ENCODE measurements at regions not wholly inside any gene's neighbourhood (a gene's known extent, or its start where the extent isn't known, plus 50 kb on each side); places are given as distances from the start of the nearest gene placed in this dataset.

GRCh38 chr4:149931431-149931830, 115.8 kb upstream of the IQCM start:
- DNase-seq: no peak

DNA sequence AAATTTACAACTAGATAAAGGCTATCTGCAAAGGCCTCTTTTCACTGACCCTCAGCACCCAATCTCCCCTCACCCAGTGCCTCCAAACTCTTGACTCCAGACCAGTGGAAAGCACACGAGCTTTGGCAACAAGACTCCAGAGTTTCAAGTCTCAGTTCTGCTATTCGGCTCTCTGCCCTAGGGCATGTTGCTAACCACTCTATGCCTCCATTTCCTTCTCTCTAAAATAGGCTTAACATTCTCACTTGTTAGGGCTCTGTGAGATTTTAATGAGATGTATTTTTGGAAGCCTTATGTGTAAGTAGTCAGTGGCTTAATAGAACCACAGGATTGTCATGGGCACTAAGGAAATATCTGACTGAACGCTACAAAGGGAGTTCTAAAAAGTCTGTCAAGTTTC, 116.5 kb upstream of the IQCM start:
- no peak for DNase-seq

DNA sequence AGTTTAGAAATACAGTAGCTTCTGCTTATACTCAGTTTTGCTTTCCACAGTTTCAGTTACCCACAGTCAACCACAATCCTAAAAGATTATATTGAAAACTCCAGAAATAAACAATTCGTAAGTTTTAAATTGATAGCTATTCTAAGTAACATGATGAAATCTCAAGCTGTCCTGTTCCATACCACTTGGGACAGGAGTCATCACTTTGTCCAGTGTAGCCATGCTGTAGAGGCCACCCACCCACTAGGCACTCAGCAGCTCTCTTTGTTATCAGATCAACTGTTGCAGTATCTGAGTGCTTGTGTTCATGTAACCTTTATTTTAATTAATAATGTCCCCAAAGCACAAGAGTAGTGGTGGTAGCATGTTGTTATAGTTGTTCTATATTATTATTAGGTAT, 117.5 kb upstream of the IQCM start:
- DNase-seq: no peak

- DNase-seq: no peak
Measured at GRCh38 chr4:149933883-149934282, 118.2 kb upstream of the IQCM start.

GRCh38 chr4:149949381-149949780, 128.9 kb upstream of the DCLK2 start:
- DNase-seq: no peak

GRCh38 chr4:149951152-149951900, 126.9 kb upstream of the DCLK2 start:
- DNase-seq: no peak

DNA sequence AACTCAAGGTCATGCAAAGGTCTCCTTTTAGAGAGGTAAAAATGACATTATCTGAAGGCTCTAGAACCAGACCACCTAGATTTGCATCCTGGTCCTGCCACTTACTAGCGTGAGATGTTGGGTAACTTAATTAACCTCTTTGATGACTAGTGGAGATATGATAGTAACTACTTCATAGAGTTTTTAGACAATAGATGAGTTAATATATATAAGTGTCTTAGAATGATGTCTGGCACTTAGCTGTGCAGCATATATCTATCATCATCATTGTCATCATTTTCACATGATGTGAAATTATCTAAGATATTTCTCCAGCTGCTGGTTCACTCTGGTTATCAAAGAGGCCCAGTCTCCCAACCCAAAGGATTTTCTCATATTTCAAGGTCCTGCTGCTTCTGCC, 126.1 kb upstream of the DCLK2 start:
- no peak for DNase-seq

- DNase-seq: no peak
Measured at GRCh38 chr4:149952716-149953115, 125.5 kb upstream of the DCLK2 start.

DNA sequence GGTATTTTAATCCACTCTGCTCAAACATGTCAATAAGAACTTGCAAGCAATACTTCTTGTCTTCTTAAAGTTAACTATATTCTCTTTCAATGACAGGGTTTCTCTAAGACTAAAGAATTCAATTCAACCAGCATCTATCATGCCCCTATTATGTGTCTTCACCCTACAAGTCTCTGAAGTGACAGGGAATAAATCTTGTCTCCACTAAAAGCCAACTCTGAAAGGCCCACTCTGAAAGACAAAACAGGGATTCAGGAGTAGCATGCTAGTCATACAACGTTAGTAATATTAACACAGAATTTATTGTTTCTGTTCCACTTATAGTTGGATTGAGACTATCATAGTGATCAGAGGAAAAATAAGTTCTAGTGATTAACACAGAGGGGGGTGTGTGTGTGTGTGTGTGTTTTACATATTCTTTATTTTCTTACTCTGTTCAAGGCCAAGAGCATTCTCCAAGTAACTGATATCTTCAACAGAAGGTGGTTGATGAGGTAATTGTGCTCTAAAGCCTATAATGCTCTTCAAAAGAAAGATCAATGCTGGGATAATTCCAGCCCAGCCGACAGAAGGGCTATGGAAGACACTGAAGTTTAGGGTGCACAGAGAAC, 122.4 kb upstream of the DCLK2 start:
- DNase-seq: no peak

DNA sequence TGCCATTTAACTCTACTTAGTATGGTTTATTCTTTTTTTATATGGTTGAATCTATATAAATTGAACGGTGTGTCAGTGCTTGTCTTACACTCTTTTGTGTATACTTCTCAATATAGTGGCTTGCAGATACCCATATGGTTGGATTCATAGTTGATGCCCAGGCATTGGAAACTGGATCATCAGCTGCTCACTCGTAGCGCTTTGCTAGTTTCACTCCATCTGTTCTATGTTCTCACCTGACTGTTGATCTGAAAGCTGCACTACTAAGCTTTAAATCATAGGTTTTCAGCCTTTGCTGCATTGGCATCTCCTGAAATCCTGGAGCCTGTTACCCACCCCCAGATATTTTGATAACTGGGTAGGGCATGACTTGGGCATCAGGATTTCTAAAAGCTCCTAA, 121.6 kb upstream of the DCLK2 start:
- no peak for DNase-seq

DNA sequence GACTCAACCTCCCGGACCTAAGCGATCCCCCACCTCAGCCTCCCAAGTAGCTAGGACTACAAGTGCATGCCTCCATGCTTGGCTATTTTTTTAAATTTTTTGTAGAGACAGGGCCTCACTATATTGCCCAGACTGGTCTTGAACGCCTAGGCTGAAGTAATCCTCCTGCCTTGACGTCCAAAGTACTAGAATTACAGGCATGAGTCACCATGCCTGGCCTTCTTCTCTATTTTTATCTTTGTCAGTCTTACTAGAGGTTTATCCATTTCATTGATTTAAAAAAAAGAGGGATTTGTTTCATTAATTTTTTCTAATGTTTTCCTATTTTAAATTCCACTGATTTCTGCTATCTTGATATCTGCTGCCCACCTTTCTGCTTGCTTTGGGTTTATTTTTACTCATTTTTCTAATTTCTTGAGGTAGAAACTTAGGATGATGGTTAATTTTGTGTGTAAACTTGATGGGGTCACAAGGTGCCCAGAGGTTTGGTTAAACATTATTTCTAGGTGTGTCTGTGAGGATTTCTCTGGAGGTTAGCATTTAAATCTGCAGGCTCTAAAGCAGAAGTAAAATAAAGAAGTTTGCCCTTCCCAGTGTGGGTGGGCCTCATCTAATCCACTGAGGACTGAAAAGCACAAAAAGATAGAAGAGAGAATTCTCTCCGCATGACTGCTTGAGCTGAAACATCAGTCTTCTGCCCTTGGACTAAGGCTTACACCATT, 116.2 kb upstream of the DCLK2 start:
- DNase-seq: peak; percentile 13 to 47 (median 16)

DNA sequence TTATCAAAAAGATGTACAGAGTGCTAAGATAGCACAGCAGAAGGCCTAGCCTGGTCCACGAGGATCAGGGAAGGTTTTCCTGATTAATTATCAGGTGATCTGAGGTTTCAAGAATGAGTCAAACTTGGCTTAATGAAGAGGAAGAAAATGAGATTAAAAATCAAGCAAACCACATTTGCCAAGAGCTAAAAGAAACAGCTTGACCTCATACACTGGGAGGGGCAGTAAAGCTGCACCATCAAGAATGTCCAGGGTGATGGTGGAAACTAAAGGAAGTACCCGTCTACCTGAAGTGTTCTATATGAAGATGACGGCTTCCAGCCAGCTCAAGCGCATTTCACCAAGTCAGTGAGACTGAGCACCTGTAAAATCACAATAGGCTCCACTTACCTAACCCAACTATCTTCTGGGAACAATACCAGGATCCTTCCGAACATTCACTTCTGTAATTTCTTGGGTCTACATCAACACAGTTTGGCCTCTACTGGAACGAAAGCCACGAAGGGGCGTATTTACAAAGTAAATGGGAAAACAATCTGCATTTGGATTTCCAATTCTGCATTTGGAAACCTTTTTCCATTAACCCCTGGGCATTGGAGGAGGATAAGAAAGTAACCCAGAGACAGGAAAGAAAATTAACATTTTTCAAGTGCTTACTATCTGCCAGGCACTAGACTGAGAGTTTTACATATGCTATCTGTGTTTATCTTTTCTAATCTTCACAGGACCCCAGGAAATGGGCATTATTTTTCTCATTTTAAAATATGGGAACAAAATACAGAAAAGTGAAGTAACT, 114.0 kb upstream of the DCLK2 start:
- DNase-seq: no peak

DNA sequence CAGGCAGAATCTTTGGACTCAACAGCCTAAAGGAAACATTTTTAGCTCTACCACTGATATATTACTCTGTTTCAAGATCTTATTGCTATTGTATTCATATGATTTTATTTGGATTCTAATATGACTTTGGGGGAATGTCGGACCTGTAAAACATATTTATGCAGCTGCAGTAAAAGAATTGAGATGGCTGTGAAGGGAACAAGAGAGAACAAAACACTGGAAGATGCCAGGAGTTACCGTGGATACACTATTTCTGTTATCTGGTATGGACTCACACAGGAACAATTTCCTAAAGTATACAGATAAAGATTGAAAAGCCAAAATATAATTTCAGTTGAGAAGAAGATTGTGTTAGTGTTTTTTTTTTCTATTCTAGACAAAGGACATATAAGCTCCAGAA, 113.0 kb upstream of the DCLK2 start:
- no peak for DNase-seq

GRCh38 chr4:149972407-149972806, 105.8 kb upstream of the DCLK2 start:
- DNase-seq: no peak

GRCh38 chr4:149973181-149973580, 105.1 kb upstream of the DCLK2 start:
- DNase-seq: no peak

DNA sequence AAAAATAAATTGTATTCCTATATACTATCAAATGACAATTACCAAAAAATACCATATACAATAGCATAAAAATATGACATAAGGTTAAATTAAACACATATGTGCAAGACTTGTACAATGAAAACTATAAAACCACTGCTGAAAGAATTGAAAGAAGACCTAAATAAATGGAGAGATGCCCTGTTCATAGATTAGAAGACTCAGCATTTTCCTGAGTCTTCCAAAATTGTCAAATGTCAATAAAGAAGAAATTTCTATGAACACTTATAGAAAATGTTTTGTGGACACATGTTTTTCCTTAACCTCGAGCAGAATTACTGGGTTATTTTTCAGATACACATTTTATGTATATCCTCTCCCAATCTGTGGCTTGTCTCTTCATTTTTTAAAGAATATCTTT, 103.1 kb upstream of the DCLK2 start:
- no peak for DNase-seq

DNA sequence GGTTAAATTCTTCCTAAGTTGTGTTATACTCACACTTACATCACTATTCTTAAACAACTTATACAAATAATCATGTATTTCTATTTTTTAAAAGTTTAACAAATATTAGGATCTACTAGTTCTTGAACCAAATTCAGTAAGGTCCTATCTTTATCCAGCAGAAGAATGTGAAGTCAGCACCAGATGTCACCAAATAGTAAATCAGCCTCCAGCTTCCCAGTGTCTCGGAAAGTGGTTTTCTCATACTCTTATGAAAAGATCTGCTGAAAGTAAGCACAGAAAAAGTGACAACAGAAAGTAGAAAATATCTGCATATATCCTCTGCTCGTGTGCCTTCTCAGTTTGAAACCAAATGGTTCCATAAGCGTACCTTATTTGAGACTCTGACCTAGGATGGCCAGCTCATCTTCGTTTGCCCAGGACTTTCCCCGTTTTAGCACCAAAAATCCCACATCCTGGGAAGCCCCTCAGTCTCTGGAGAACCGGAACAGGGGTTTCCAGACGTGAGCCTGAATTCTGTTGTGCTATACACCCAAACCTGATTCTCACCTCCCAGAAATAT, 98.0 kb upstream of the DCLK2 start:
- DNase-seq: no peak

DNA sequence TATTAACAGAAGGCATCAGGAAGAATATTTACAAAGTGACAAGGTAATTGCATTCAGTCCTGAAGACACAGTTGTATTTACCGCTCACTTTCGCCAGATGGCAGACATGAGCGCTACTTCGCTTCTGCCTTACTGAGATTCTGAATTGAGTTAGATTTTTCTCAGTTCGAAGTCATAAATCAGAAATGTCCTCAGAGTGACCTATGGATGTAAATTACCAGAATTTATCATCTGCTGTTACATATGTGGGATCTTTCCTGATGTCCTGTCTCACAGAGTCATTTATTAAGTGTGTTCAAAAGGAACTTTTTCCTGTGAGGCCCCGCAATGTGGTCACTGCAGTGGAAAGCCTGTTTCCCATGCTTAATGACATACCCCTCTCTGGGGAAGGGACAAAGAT, 97.3 kb upstream of the DCLK2 start:
- DNase-seq: peak; percentile 53 to 68 (median 58)

- no peak for DNase-seq
Measured at GRCh38 chr4:149983401-149983800, 94.8 kb upstream of the DCLK2 start.

GRCh38 chr4:149983931-149984330, 94.3 kb upstream of the DCLK2 start:
- DNase-seq: no peak

- DNase-seq: no peak
Measured at GRCh38 chr4:149985981-149986380, 92.3 kb upstream of the DCLK2 start.

DNA sequence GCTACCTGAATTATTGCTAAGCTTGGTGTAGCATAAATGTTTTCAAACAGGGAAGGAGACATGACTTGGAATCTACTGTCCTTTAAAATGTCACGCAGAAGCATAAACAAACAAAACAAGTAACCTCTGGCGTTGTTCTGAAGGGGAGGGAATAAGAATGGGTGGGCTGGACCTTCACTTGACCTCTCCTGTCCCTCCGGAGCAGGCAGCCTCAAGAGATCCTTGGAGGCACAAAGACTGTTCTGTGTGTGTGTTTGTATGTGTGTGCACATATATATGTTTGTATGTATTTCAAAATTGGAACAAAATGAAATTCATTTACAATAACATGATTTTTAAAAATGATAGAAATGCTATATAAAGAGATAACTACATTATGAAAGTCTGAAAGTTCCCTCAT, 91.3 kb upstream of the DCLK2 start:
- DNase-seq: no peak

Data from suppressor macrophage treated with lipopolysaccharide for 1 hour (primary cell).